Keratinocyte (primary cell): ENCODE measurements at regions not wholly inside any gene's neighbourhood (a gene's known extent, or its start where the extent isn't known, plus 50 kb on each side); places are given as distances from the start of the nearest gene placed in this dataset.
A peak's percentile ranks its signal among the peaks of the same experiment; 100 is the strongest.

Source experiments
- DNase-seq: peaks from one replicate; pipeline ENCODE4 v3.0.0-alpha.2; 2011; ENCODE audit warnings: low read depth, missing footprints, low spot score
- FAIRE-seq: peaks from 2 replicates; lab custom pipeline; 2011; peaks lifted over from hg19 to GRCh38; lab: Jason Lieb, UNC
- H2AFZ ChIP-seq: 2 replicates; pipeline ENCODE4 v1.6.0; 2012; ENCODE audit warnings: low read length, control low read depth, inconsistent platforms; ENCODE audit not compliant: control insufficient read depth
- H3K27ac ChIP-seq: 2 replicates; pipeline ENCODE4 v1.5.1; 2011; ENCODE audit warnings: low read length; ENCODE audit not compliant: control insufficient read depth, insufficient read depth
- H3K27me3 ChIP-seq: 3 replicates; pipeline ENCODE4 v1.6.0; 2011; ENCODE audit warnings: low read length; ENCODE audit not compliant: control insufficient read depth, insufficient read depth; ENCODE audit errors: extremely low read depth
- H3K36me3 ChIP-seq, 2 experiments: 2 replicates in 1 of 2; 3 replicates in 1 of 2; pipeline ENCODE4 v1.5.1; 2011; ENCODE audit warnings: low read length in 2 of 2, mild to moderate bottlenecking in 1 of 2; ENCODE audit not compliant: control insufficient read depth in 2 of 2, insufficient read depth in 2 of 2; ENCODE audit errors: extremely low read depth in 1 of 2
- H3K4me1 ChIP-seq: 3 replicates; pipeline ENCODE4 v1.5.1; 2011; ENCODE audit warnings: low read length; ENCODE audit not compliant: control insufficient read depth, insufficient read depth; ENCODE audit errors: extremely low read depth
- H3K4me2 ChIP-seq: 3 replicates; pipeline ENCODE4 v1.6.0; 2011; ENCODE audit warnings: low read depth, low read length; ENCODE audit not compliant: control insufficient read depth, insufficient read depth; ENCODE audit errors: extremely low read depth
- H3K4me3 ChIP-seq, 3 experiments: fragments of 200-600 bp in 1 of 3; sonication (generic) in 1 of 3; 2 replicates in 2 of 3; 3 replicates in 1 of 3; pipeline ENCODE4 v1.5.1; 2011 to 2016; ENCODE audit warnings: low read length in 3 of 3, mild to moderate bottlenecking in 3 of 3, control low read depth in 2 of 3, inconsistent platforms in 1 of 3, low read depth in 1 of 3, mixed read lengths in 1 of 3, mixed run types in 1 of 3, moderate library complexity in 1 of 3; ENCODE audit not compliant: control insufficient read depth in 2 of 3, insufficient read depth in 2 of 3; ENCODE audit errors: extremely low read depth in 1 of 3
- H3K79me2 ChIP-seq: 2 replicates; pipeline ENCODE4 v1.6.0; 2012; ENCODE audit warnings: low read length; ENCODE audit not compliant: control insufficient read depth, insufficient read depth
- H3K9ac ChIP-seq: 3 replicates; pipeline ENCODE4 v1.6.0; 2011; ENCODE audit warnings: low read length; ENCODE audit not compliant: control insufficient read depth, insufficient read depth; ENCODE audit errors: extremely low read depth
- H3K9me1 ChIP-seq: 3 replicates; pipeline ENCODE4 v1.6.0; 2011; ENCODE audit warnings: low read length; ENCODE audit not compliant: control insufficient read depth, insufficient read depth; ENCODE audit errors: extremely low read depth
- H3K9me3 ChIP-seq: 2 replicates; pipeline ENCODE4 v1.5.1; 2012; ENCODE audit warnings: low read depth, low read length; ENCODE audit not compliant: control insufficient read depth
- H4K20me1 ChIP-seq: 3 replicates; pipeline ENCODE4 v1.6.0; 2011; ENCODE audit warnings: low read length; ENCODE audit not compliant: control insufficient read depth, insufficient read depth; ENCODE audit errors: extremely low read depth
- EZH2 ChIP-seq: IDR thresholded peaks from one replicate; pipeline ENCODE4 v1.6.1; 2012; ENCODE audit warnings: inconsistent platforms, mild to moderate bottlenecking, low read length, moderate library complexity
- dilution Hi-C: fragments of 300-500 bp; cut with MboI; formaldehyde crosslinking; loops from one replicate; pipeline ENCODE4 v1.7.0; 2020; ENCODE audit warnings: low sequenced_read_pairs; ENCODE audit not compliant: extremely low pct_ligation_motif_present
- TF ChIP-seq, protein P1 (sequence below), 3 experiments: IDR thresholded peaks in 1 of 3; conservative IDR thresholded peaks in 1 of 3; optimal IDR thresholded peaks in 1 of 3; 2 replicates in 2 of 3; 3 replicates in 1 of 3; pipeline versions ENCODE3 to v1.5.1; 2011; ENCODE audit warnings: low read length in 3 of 3, mild to moderate bottlenecking in 3 of 3, moderate library complexity in 2 of 3, control low read depth in 1 of 3, inconsistent platforms in 1 of 3; ENCODE audit not compliant: insufficient read depth in 2 of 3; ENCODE audit errors: extremely low read depth in 1 of 3

DNA sequence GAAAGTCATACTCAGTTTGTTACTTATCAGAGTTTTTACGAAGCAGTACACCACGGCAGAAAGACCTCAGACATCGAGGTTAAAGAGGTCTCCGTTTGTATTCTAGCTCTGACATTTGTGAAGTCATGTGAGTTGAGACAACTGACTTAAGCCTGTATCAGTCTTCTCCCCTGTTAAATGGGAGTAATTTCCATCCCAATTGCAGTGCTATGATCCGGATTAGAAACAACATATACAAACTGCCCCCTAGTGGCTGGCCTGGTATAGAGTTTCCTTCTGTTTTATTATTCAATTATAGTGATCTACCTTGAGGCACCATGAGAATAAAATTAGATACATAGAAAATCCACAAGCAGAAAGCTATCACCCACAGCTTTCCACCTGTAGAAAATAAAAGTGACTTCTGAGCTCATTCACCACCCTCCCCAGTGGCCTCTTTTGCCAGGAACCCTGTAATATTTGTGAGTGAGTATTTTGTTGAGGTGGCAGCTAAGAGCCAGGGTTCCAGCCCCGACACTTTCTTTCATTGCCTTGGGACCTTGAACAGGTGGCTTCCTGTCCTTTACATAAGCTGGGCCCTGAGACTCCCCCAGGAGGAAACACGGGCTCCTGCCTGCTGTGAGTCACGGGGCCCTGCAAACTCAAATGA is 607.2 kb upstream of the MGMT start:
- Histone ChIP-seq H3K4me1 (no peaks in the 10 kb centered on the region), H3K36me3 (no peaks in the 10 kb centered on the region), H3K79me2 (no peaks in the 10 kb centered on the region), H4K20me1 (no peaks in the 10 kb centered on the region), H3K27me3 (no peaks in the 10 kb centered on the region), H3K9me3 (peaks cover 2% of the 10 kb centered on the region), H3K4me2 (no peak overlapping the region), H3K9ac (no peak overlapping the region), H3K27ac (no peak overlapping the region), H3K4me3 (no peak overlapping the region), H3K9me1 (no peaks in the 10 kb centered on the region), H2AFZ (no peak overlapping the region)
- DNase-seq (no peak), FAIRE-seq (no peak)
- TF ChIP-seq EZH2: no peak
- TF ChIP-seq, protein P1, sequence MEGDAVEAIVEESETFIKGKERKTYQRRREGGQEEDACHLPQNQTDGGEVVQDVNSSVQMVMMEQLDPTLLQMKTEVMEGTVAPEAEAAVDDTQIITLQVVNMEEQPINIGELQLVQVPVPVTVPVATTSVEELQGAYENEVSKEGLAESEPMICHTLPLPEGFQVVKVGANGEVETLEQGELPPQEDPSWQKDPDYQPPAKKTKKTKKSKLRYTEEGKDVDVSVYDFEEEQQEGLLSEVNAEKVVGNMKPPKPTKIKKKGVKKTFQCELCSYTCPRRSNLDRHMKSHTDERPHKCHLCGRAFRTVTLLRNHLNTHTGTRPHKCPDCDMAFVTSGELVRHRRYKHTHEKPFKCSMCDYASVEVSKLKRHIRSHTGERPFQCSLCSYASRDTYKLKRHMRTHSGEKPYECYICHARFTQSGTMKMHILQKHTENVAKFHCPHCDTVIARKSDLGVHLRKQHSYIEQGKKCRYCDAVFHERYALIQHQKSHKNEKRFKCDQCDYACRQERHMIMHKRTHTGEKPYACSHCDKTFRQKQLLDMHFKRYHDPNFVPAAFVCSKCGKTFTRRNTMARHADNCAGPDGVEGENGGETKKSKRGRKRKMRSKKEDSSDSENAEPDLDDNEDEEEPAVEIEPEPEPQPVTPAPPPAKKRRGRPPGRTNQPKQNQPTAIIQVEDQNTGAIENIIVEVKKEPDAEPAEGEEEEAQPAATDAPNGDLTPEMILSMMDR (optimal IDR thresholded peaks at IDR 0.05 in 1 of 3, IDR thresholded peaks at IDR 0.05 in 1 of 3, conservative IDR thresholded peaks at IDR 0.05 in 1 of 3; ENCODE audit: extremely low read depth in 1 of 3, insufficient read depth in 2 of 3, low read length in 3 of 3): peak in 2 of 3 experiments; percentile 19 to 23
- dilution Hi-C loops: no loop called here

DNA sequence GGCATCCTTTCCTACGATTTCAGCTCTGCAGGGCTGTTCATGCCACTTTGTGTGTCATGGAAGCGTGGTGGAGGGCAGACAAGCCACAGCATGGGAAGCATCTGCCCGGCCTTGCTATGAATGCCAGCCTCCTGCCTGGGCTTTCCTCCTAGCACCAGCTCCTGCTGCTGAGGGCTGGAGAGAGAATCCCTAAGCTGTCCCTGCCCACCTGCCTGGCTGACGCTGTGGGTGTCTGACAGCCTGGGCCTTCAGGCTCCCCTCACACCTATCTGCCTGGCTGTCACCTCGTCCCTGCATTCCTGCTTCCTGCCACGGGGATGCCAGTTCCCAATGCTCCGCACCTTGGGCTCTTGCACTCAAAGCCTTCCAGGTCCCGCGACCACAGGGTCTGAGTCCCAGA is 606.5 kb upstream of the MGMT start:
- FAIRE-seq (no peak), DNase-seq (no peak)
- Histone ChIP-seq H3K36me3 (no peaks in the 10 kb centered on the region), H3K79me2 (no peaks in the 10 kb centered on the region), H3K4me3 (no peak overlapping the region), H3K9me3 (peaks cover 2% of the 10 kb centered on the region), H3K27me3 (no peaks in the 10 kb centered on the region), H3K27ac (no peak overlapping the region), H3K9me1 (no peaks in the 10 kb centered on the region), H3K4me2 (no peak overlapping the region), H3K4me1 (no peaks in the 10 kb centered on the region), H2AFZ (no peak overlapping the region), H3K9ac (no peak overlapping the region), H4K20me1 (no peaks in the 10 kb centered on the region)
- dilution Hi-C loops: no loop called here
- no peak for TF ChIP-seq EZH2
- TF ChIP-seq, protein P1 (optimal IDR thresholded peaks at IDR 0.05 in 1 of 3, IDR thresholded peaks at IDR 0.05 in 1 of 3, conservative IDR thresholded peaks at IDR 0.05 in 1 of 3; ENCODE audit: extremely low read depth in 1 of 3, insufficient read depth in 2 of 3, low read length in 3 of 3): no peak
